PC-3 (cell line): ENCODE measurements at regions not wholly inside any gene's neighbourhood (a gene's known extent, or its start where the extent isn't known, plus 50 kb on each side); places are given as distances from the start of the nearest gene placed in this dataset.

Source experiments
- ATAC-seq: fragments of 200-7000 bp; cut with Tn5 transposase; 2 replicates; pipeline ENCODE4 v1.9.1; 2020; ENCODE audit warnings: mild to moderate bottlenecking, moderate library complexity
- BruUV-seq: library from RNA; stranded (reverse); fragments of 400-500 nt; replicated peaks from 2 replicates; lab custom pipeline; 2021; lab: Mats Ljungman, UMichigan
- CTCF ChIA-PET: fragments of 300-600 bp; sonication (Branson Sonifier 250); formaldehyde crosslinking; loops from one replicate; lab custom pipeline; 2022; ENCODE audit warnings: antibody characterized with exemption; lab: Charles Lee
- POLR2A ChIA-PET: fragments of 300-600 bp; sonication (Branson Sonifier 250); formaldehyde crosslinking; loops from one replicate; lab custom pipeline; 2022; ENCODE audit warnings: antibody characterized with exemption; ENCODE audit not compliant: unreplicated experiment; lab: Charles Lee
- DNase-seq: peaks from one replicate; pipeline ENCODE4 v3.0.0-alpha.2; 2015
- H2AFZ ChIP-seq: fragments of 300-600 bp; sonication (generic); 2 replicates; pipeline ENCODE4 v1.6.0; 2016; ENCODE audit warnings: antibody characterized with exemption, low read length
- H3F3A ChIP-seq: fragments of 300-600 bp; sonication (generic); one replicate; pipeline ENCODE4 v1.6.0; 2017; ENCODE audit warnings: antibody characterized with exemption, low read length, control low read depth, mild to moderate bottlenecking; ENCODE audit not compliant: unreplicated experiment
- H3K27ac ChIP-seq: fragments of 300-600 bp; sonication (generic); 2 replicates; pipeline ENCODE4 v1.5.1; 2016; ENCODE audit warnings: mild to moderate bottlenecking, low read length
- H3K27me3 ChIP-seq: fragments of 300-600 bp; sonication (generic); 2 replicates; pipeline ENCODE4 v1.6.1; 2016; ENCODE audit warnings: low read length, mixed read lengths
- H3K36me3 ChIP-seq: fragments of 300-600 bp; sonication (generic); 2 replicates; pipeline ENCODE4 v1.6.1; 2016; ENCODE audit warnings: low read depth, mixed run types, low read length, mixed read lengths
- H3K4me1 ChIP-seq: fragments of 300-600 bp; sonication (generic); 2 replicates; pipeline ENCODE4 v1.5.1; 2016; ENCODE audit warnings: low read length; ENCODE audit not compliant: insufficient read depth
- H3K4me2 ChIP-seq: fragments of 300-600 bp; sonication (generic); 2 replicates; pipeline ENCODE4 v1.6.0; 2016; ENCODE audit warnings: low read length
- H3K4me3 ChIP-seq: fragments of 300-600 bp; sonication (generic); 2 replicates; pipeline ENCODE4 v1.5.1; 2016; ENCODE audit warnings: mild to moderate bottlenecking, low read length, mixed read lengths
- H3K79me2 ChIP-seq: fragments of 300-600 bp; sonication (generic); 2 replicates; pipeline ENCODE4 v1.6.1; 2017; ENCODE audit warnings: low read length, mixed read lengths
- H3K9ac ChIP-seq: fragments of 300-600 bp; sonication (generic); 2 replicates; pipeline ENCODE4 v1.6.0; 2016; ENCODE audit warnings: mild to moderate bottlenecking, low read length
- H3K9me2 ChIP-seq: fragments of 300-600 bp; sonication (generic); replicated peaks from 2 replicates; pipeline ENCODE4 v1.6.1; 2016; ENCODE audit warnings: mixed run types, low read length, mixed read lengths
- H3K9me3 ChIP-seq: fragments of 300-600 bp; sonication (generic); 2 replicates; pipeline ENCODE4 v1.6.1; 2016; ENCODE audit warnings: low read length, mixed read lengths
- H4K20me1 ChIP-seq: fragments of 300-600 bp; sonication (generic); 2 replicates; pipeline ENCODE4 v1.6.1; 2016; ENCODE audit warnings: low read length, mixed read lengths
- EZH2 ChIP-seq: fragments of 300-600 bp; sonication (generic); IDR thresholded peaks from one replicate; pipeline ENCODE4 v1.6.1; 2017; ENCODE audit warnings: antibody characterized with exemption, mild to moderate bottlenecking, low read length; ENCODE audit not compliant: unreplicated experiment
- EZH2phosphoT487 ChIP-seq: fragments of 300-600 bp; sonication (generic); IDR thresholded peaks from 2 replicates; pipeline ENCODE4 v1.6.1; 2018; ENCODE audit warnings: mild to moderate bottlenecking, antibody characterized with exemption, low read length, borderline replicate concordance
- intact Hi-C: fragments of 100-400 bp; cut with micrococcal nuclease; formaldehyde crosslinking; loops from 2 replicates; pipeline ENCODE4 v1.9.0; 2023
- TF ChIP-seq, protein P1 (sequence below): fragments of 300-600 bp; sonication (generic); conservative IDR thresholded peaks from 2 replicates; pipeline ENCODE4 v1.5.1; 2017; ENCODE audit warnings: antibody characterized with exemption, low read depth, mild to moderate bottlenecking, low read length

DNA sequence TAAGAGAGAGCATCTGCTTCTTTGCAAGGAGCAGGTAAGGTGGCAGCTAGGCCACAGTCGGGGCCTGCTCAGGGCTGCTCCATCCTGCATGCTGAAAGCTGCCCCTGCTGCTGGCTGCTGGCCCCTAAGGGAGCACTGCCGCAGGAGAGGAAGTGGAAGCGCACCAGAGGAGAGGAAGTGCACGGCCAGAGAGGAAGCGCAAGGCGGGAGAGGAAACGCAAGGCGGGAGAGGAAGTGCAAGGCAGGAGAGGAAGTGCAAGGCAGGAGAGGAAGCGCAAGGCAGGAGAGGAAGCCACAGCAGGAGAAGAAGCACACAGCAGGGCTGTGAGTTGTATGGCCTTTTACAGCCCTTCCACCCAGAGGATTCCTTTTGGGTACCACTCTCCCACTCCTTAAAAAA, 539.0 kb upstream of the TNP1 start:
- intact Hi-C loops, result no loop called here
- Histone ChIP-seq H3K27ac (no peak overlapping the region), H3K27me3 (no peaks in the 10 kb centered on the region), H4K20me1 (no peaks in the 10 kb centered on the region), H3K9ac (no peak overlapping the region), H2AFZ (no peak overlapping the region), H3K4me2 (no peak overlapping the region), H3K9me2 (no peaks in the 10 kb centered on the region), H3K36me3 (no peaks in the 10 kb centered on the region), H3K4me1 (peaks cover 35% of the 10 kb centered on the region), H3K4me3 (no peak overlapping the region), H3K9me3 (no peaks in the 10 kb centered on the region), H3K79me2 (no peaks in the 10 kb centered on the region), H3F3A (no peaks in the 10 kb centered on the region)
- ChIA-PET CTCF (no interaction called here), POLR2A (no interaction called here)
- no TSS peak for BruUV-seq
- DNase-seq (no peak), ATAC-seq (no peak)
- TF ChIP-seq, protein P1, sequence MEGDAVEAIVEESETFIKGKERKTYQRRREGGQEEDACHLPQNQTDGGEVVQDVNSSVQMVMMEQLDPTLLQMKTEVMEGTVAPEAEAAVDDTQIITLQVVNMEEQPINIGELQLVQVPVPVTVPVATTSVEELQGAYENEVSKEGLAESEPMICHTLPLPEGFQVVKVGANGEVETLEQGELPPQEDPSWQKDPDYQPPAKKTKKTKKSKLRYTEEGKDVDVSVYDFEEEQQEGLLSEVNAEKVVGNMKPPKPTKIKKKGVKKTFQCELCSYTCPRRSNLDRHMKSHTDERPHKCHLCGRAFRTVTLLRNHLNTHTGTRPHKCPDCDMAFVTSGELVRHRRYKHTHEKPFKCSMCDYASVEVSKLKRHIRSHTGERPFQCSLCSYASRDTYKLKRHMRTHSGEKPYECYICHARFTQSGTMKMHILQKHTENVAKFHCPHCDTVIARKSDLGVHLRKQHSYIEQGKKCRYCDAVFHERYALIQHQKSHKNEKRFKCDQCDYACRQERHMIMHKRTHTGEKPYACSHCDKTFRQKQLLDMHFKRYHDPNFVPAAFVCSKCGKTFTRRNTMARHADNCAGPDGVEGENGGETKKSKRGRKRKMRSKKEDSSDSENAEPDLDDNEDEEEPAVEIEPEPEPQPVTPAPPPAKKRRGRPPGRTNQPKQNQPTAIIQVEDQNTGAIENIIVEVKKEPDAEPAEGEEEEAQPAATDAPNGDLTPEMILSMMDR, result no peak
- no peak for TF ChIP-seq EZH2
- no peak for TF ChIP-seq EZH2phosphoT487

DNA sequence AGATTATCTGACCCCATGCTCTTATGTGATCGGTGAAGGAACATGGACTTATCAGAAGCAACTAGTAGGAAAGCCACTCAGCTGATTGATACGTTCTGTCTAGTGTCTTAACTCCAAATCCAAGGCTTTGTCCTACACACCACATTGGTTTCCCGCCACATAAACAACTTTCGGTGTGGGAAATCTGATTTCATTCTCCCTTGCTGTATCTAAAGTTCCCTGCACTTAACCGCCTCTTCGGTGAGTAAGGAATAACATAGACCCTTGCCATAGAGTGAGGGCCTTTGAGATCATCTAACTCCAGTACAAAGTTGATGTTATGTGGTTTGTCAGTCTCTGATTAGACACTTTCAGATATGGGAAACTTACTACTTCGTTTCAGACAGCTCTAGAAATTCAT, 538.2 kb upstream of the TNP1 start:
- H3K9me3 ChIP-seq, result no peaks in the 10 kb centered on the region
- no peaks in the 10 kb centered on the region for H3K9me2 ChIP-seq
- H3K27me3 ChIP-seq, result no peaks in the 10 kb centered on the region
- no peaks in the 10 kb centered on the region for H3F3A ChIP-seq
- no peak overlapping the region for H3K4me3 ChIP-seq
- no TSS peak for BruUV-seq
- peaks cover 34% of the 10 kb centered on the region for H3K4me1 ChIP-seq
- no peaks in the 10 kb centered on the region for H3K36me3 ChIP-seq
- POLR2A ChIA-PET, result no interaction called here
- no peak overlapping the region for H3K27ac ChIP-seq
- no peaks in the 10 kb centered on the region for H3K79me2 ChIP-seq
- ATAC-seq, result no peak
- DNase-seq, result no peak
- H4K20me1 ChIP-seq, result no peaks in the 10 kb centered on the region
- TF ChIP-seq EZH2 (no peak), EZH2phosphoT487 (no peak)
- TF ChIP-seq, protein P1, result no peak
- H3K4me2 ChIP-seq, result no peak overlapping the region
- CTCF ChIA-PET, result no interaction called here
- H2AFZ ChIP-seq, result no peak overlapping the region
- H3K9ac ChIP-seq, result no peak overlapping the region
- intact Hi-C loops, result no loop called here

GRCh38 chr2:217396586-217396985, 536.7 kb upstream of the TNP1 start:
- ATAC-seq, result no peak
- Histone ChIP-seq H3K27ac (no peak overlapping the region), H3K9me2 (no peaks in the 10 kb centered on the region), H3K27me3 (no peaks in the 10 kb centered on the region), H3K4me2 (no peak overlapping the region), H4K20me1 (no peaks in the 10 kb centered on the region), H3F3A (no peaks in the 10 kb centered on the region), H3K79me2 (no peaks in the 10 kb centered on the region), H3K36me3 (no peaks in the 10 kb centered on the region), H3K9ac (no peak overlapping the region), H3K9me3 (no peaks in the 10 kb centered on the region), H3K4me3 (no peak overlapping the region), H2AFZ (no peak overlapping the region), H3K4me1 (peaks cover 26% of the 10 kb centered on the region)
- CTCF ChIA-PET, result no interaction called here
- intact Hi-C loops, result no loop called here
- POLR2A ChIA-PET, result no interaction called here
- no TSS peak for BruUV-seq
- TF ChIP-seq EZH2phosphoT487, result no peak
- TF ChIP-seq, protein P1, result no peak
- TF ChIP-seq EZH2, result no peak
- DNase-seq, result no peak
